Glutamatergic neuron (in vitro differentiated cells): ENCODE measurements at regions not wholly inside any gene's neighbourhood (a gene's known extent, or its start where the extent isn't known, plus 50 kb on each side); places are given as distances from the start of the nearest gene placed in this dataset.

ENCODE experiments used
- DNase-seq: peaks from one replicate; pipeline ENCODE4 v3.0.0; 2022
- H3K27ac Mint-ChIP-seq: one replicate; pipeline ENCODE4 v1.8.0; 2020; ENCODE audit warnings: mild to moderate bottlenecking, mixed read lengths, inconsistent platforms; ENCODE audit not compliant: unreplicated experiment
- H3K27me3 Mint-ChIP-seq: one replicate; pipeline ENCODE4 v1.8.0; 2020; ENCODE audit warnings: mild to moderate bottlenecking, moderate library complexity, mixed read lengths, inconsistent platforms; ENCODE audit not compliant: unreplicated experiment
- H3K36me3 Mint-ChIP-seq: one replicate; pipeline ENCODE4 v1.8.0; 2020; ENCODE audit warnings: mild to moderate bottlenecking, mixed read lengths, inconsistent platforms; ENCODE audit not compliant: unreplicated experiment
- H3K4me1 Mint-ChIP-seq: one replicate; pipeline ENCODE4 v1.8.0; 2020; ENCODE audit warnings: mild to moderate bottlenecking, low read depth, mixed read lengths, inconsistent platforms; ENCODE audit not compliant: unreplicated experiment
- H3K4me3 Mint-ChIP-seq: one replicate; pipeline ENCODE4 v1.8.0; 2020; ENCODE audit warnings: mild to moderate bottlenecking, mixed read lengths, inconsistent platforms; ENCODE audit not compliant: unreplicated experiment
- H3K9me3 Mint-ChIP-seq: one replicate; pipeline ENCODE4 v1.8.0; 2020; ENCODE audit warnings: mild to moderate bottlenecking, moderate library complexity, mixed read lengths, inconsistent platforms; ENCODE audit not compliant: unreplicated experiment
- CTCF ChIP-seq: fragments of 200-600 bp; sonication (generic); IDR thresholded peaks from one replicate; pipeline ENCODE4 v1.5.0; 2021; ENCODE audit not compliant: partially characterized antibody, unreplicated experiment

GRCh38 chrX:40424259-40424658 is 156.5 kb upstream of the ATP6AP2 start:
- no peak for DNase-seq
- Mint-ChIP-seq H3K4me1 (peaks cover 1% of the 10 kb centered on the region), H3K4me3 (no peak overlapping the region), H3K9me3 (no peaks in the 10 kb centered on the region), H3K36me3 (no peaks in the 10 kb centered on the region), H3K27me3 (no peaks in the 10 kb centered on the region), H3K27ac (no peak overlapping the region)
- TF ChIP-seq CTCF: no peak

- Mint-ChIP-seq H3K36me3 (no peaks in the 10 kb centered on the region), H3K4me1 (peaks cover 1% of the 10 kb centered on the region), H3K27ac (no peak overlapping the region), H3K9me3 (no peaks in the 10 kb centered on the region), H3K27me3 (no peaks in the 10 kb centered on the region), H3K4me3 (no peak overlapping the region)
- TF ChIP-seq CTCF: no peak
- no peak for DNase-seq
These were observed 157.5 kb upstream of the ATP6AP2 start for GRCh38 chrX:40423299-40423698.

- H3K27ac Mint-ChIP-seq: no peak overlapping the region
- no peak for TF ChIP-seq CTCF
- H3K36me3 Mint-ChIP-seq: no peaks in the 10 kb centered on the region
- no peaks in the 10 kb centered on the region for H3K27me3 Mint-ChIP-seq
- no peak overlapping the region for H3K4me3 Mint-ChIP-seq
- no peak for DNase-seq
- peaks cover 1% of the 10 kb centered on the region for H3K4me1 Mint-ChIP-seq
- no peaks in the 10 kb centered on the region for H3K9me3 Mint-ChIP-seq
These were observed 158.7 kb upstream of the ATP6AP2 start for GRCh38 chrX:40422021-40422420.

GRCh38 chrX:40420899-40421729 is 159.7 kb upstream of the ATP6AP2 start:
- DNase-seq: no peak
- Mint-ChIP-seq H3K9me3 (no peaks in the 10 kb centered on the region), H3K4me3 (no peak overlapping the region), H3K4me1 (peaks cover 1% of the 10 kb centered on the region), H3K27me3 (no peaks in the 10 kb centered on the region), H3K36me3 (no peaks in the 10 kb centered on the region), H3K27ac (no peak overlapping the region)
- TF ChIP-seq CTCF: no peak

GRCh38 chrX:40418813-40419195 is 162.0 kb upstream of the ATP6AP2 start:
- H3K36me3 Mint-ChIP-seq: no peaks in the 10 kb centered on the region

More at GRCh38 chrX:40418813-40419195, 162.0 kb upstream of the ATP6AP2 start:
- peaks cover 13% of the 10 kb centered on the region for H3K4me1 Mint-ChIP-seq
- H3K27me3 Mint-ChIP-seq: no peaks in the 10 kb centered on the region
- no peak for TF ChIP-seq CTCF
- no peak overlapping the region for H3K4me3 Mint-ChIP-seq
- peaks cover 6% of the 10 kb centered on the region for H3K9me3 Mint-ChIP-seq
- no peak overlapping the region for H3K27ac Mint-ChIP-seq
- DNase-seq: no peak
